ENCODE measurements at regions not wholly inside any gene's neighbourhood (a gene's known extent, or its start where the extent isn't known, plus 50 kb on each side); places are given as distances from the start of the nearest gene placed in this dataset.

- no peaks in the 10 kb centered on the region for H3K36me3 ChIP-seq (replicated peaks; ENCODE audit: low read depth, low read length)
- no peaks in the 10 kb centered on the region for H3K4me1 ChIP-seq (ENCODE audit: low read length)
- no peaks in the 10 kb centered on the region for H3K79me2 ChIP-seq (ENCODE audit: low read length)
- H3K27ac ChIP-seq (ENCODE audit: low read length), result no peak overlapping the region
- no peaks in the 10 kb centered on the region for H3K9me3 ChIP-seq (ENCODE audit: insufficient read depth, low read length)
- no peaks in the 10 kb centered on the region for H3K27me3 ChIP-seq (ENCODE audit: low read depth, low read length)
- no peaks in the 10 kb centered on the region for H4K20me1 ChIP-seq (ENCODE audit: insufficient read depth, low read length)
- H3K9ac ChIP-seq (ENCODE audit: low read length), result no peak overlapping the region
- no peak overlapping the region for H3K4me2 ChIP-seq (ENCODE audit: low read length)
- no peak for TF ChIP-seq EZH2phosphoT487 (IDR thresholded peaks at IDR 0.05; ENCODE audit: low read depth)
- TF ChIP-seq, protein P1, sequence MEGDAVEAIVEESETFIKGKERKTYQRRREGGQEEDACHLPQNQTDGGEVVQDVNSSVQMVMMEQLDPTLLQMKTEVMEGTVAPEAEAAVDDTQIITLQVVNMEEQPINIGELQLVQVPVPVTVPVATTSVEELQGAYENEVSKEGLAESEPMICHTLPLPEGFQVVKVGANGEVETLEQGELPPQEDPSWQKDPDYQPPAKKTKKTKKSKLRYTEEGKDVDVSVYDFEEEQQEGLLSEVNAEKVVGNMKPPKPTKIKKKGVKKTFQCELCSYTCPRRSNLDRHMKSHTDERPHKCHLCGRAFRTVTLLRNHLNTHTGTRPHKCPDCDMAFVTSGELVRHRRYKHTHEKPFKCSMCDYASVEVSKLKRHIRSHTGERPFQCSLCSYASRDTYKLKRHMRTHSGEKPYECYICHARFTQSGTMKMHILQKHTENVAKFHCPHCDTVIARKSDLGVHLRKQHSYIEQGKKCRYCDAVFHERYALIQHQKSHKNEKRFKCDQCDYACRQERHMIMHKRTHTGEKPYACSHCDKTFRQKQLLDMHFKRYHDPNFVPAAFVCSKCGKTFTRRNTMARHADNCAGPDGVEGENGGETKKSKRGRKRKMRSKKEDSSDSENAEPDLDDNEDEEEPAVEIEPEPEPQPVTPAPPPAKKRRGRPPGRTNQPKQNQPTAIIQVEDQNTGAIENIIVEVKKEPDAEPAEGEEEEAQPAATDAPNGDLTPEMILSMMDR (IDR thresholded peaks at IDR 0.05; ENCODE audit: low read depth, low read length), result no peak
- H3K4me3 ChIP-seq (ENCODE audit: low read length), result no peak overlapping the region
- H2AFZ ChIP-seq (ENCODE audit: low read depth, low read length), result no peak overlapping the region
These were observed 74.0 kb upstream of the SULT1C3 start for GRCh38 chr2:108165729-108166128.

- no peaks in the 10 kb centered on the region for H3K79me2 ChIP-seq (ENCODE audit: low read length)
- no peaks in the 10 kb centered on the region for H3K4me1 ChIP-seq (ENCODE audit: low read length)
- H2AFZ ChIP-seq (ENCODE audit: low read depth, low read length), result no peak overlapping the region
- H3K36me3 ChIP-seq (replicated peaks; ENCODE audit: low read depth, low read length), result no peaks in the 10 kb centered on the region
- H3K27me3 ChIP-seq (ENCODE audit: low read depth, low read length), result no peaks in the 10 kb centered on the region
- TF ChIP-seq, protein P1 (IDR thresholded peaks at IDR 0.05; ENCODE audit: low read depth, low read length), result no peak
- TF ChIP-seq EZH2phosphoT487 (IDR thresholded peaks at IDR 0.05; ENCODE audit: low read depth), result no peak
- no peak overlapping the region for H3K4me2 ChIP-seq (ENCODE audit: low read length)
- H3K9ac ChIP-seq (ENCODE audit: low read length), result no peak overlapping the region
- H3K4me3 ChIP-seq (ENCODE audit: low read length), result no peak overlapping the region
- no peak overlapping the region for H3K27ac ChIP-seq (ENCODE audit: low read length)
- H3K9me3 ChIP-seq (ENCODE audit: insufficient read depth, low read length), result no peaks in the 10 kb centered on the region
- no peaks in the 10 kb centered on the region for H4K20me1 ChIP-seq (ENCODE audit: insufficient read depth, low read length)
These were observed 72.1 kb upstream of the SULT1C3 start for GRCh38 chr2:108167699-108168098.

- 0 out of 2 replicates have a peak overlapping the region, but pooled peaks have one; percentile 9 for H3K4me2 ChIP-seq (ENCODE audit: low read length)
- H3K27me3 ChIP-seq (ENCODE audit: low read depth, low read length), result no peaks in the 10 kb centered on the region
- H4K20me1 ChIP-seq (ENCODE audit: insufficient read depth, low read length), result no peaks in the 10 kb centered on the region
- no peaks in the 10 kb centered on the region for H3K36me3 ChIP-seq (replicated peaks; ENCODE audit: low read depth, low read length)
- H3K4me1 ChIP-seq (ENCODE audit: low read length), result no peaks in the 10 kb centered on the region
- no peak overlapping the region for H3K4me3 ChIP-seq (ENCODE audit: low read length)
- H3K27ac ChIP-seq (ENCODE audit: low read length), result no peak overlapping the region
- H3K79me2 ChIP-seq (ENCODE audit: low read length), result no peaks in the 10 kb centered on the region
- no peaks in the 10 kb centered on the region for H3K9me3 ChIP-seq (ENCODE audit: insufficient read depth, low read length)
- H3K9ac ChIP-seq (ENCODE audit: low read length), result no peak overlapping the region
- no peak overlapping the region for H2AFZ ChIP-seq (ENCODE audit: low read depth, low read length)
- TF ChIP-seq, protein P1 (IDR thresholded peaks at IDR 0.05; ENCODE audit: low read depth, low read length), result peak; percentile 57
- no peak for TF ChIP-seq EZH2phosphoT487 (IDR thresholded peaks at IDR 0.05; ENCODE audit: low read depth)
These were observed 69.7 kb upstream of the SULT1C3 start for GRCh38 chr2:108169982-108170625.

DNA sequence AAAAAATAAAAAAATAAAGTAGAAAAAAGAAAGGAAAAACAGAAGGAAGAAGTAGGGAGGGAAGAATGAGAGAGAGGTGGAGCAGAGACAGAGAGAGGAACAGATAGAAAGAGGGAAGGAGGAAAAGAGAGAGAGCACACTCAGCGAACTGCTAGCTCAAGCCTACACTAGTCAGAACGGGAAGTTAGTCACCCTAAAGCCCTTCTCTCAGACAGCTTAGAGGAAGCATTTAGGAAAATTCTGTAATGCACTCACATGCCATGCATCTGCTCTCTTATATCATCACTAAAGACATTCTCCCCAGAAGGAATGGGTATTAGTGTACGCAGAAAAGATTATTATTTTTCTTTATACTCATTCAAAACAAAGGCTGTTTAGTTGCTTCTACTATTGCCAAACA is 68.1 kb upstream of the SULT1C3 start:
- no peaks in the 10 kb centered on the region for H3K79me2 ChIP-seq (ENCODE audit: low read length)

More for the DNA sequence above, 68.1 kb upstream of the SULT1C3 start:
- Histone ChIP-seq H3K9me3 (ENCODE audit: insufficient read depth, low read length) (no peaks in the 10 kb centered on the region), H3K4me3 (ENCODE audit: low read length) (no peak overlapping the region), H3K9ac (ENCODE audit: low read length) (no peak overlapping the region), H3K4me1 (ENCODE audit: low read length) (no peaks in the 10 kb centered on the region), H3K27me3 (ENCODE audit: low read depth, low read length) (no peaks in the 10 kb centered on the region), H3K4me2 (ENCODE audit: low read length) (no peak overlapping the region), H2AFZ (ENCODE audit: low read depth, low read length) (no peak overlapping the region), H3K36me3 (replicated peaks; ENCODE audit: low read depth, low read length) (no peaks in the 10 kb centered on the region), H4K20me1 (ENCODE audit: insufficient read depth, low read length) (no peaks in the 10 kb centered on the region), H3K27ac (ENCODE audit: low read length) (no peak overlapping the region)
- TF ChIP-seq EZH2phosphoT487 (IDR thresholded peaks at IDR 0.05; ENCODE audit: low read depth), result no peak
- TF ChIP-seq, protein P1 (IDR thresholded peaks at IDR 0.05; ENCODE audit: low read depth, low read length), result no peak
